H9 (cell line): ENCODE measurements at regions not wholly inside any gene's neighbourhood (a gene's known extent, or its start where the extent isn't known, plus 50 kb on each side); places are given as distances from the start of the nearest gene placed in this dataset.

ENCODE experiments used
- DNase-seq: peaks from one replicate; pipeline ENCODE4 v3.0.0-alpha.2; 2017
- H2AFZ ChIP-seq: one replicate; pipeline ENCODE4 v1.6.1; 2013; ENCODE audit warnings: mild to moderate bottlenecking, low read length, control low read depth, moderate library complexity
- H2AK5ac ChIP-seq: 2 replicates; pipeline ENCODE4 v1.6.1; 2013; ENCODE audit warnings: low read length, control low read depth, mixed read lengths; ENCODE audit not compliant: insufficient read length
- H2BK120ac ChIP-seq: one replicate; pipeline ENCODE4 v1.6.1; 2013; ENCODE audit warnings: low read depth, mild to moderate bottlenecking, low read length, control low read depth, inconsistent platforms; ENCODE audit not compliant: poor library complexity, severe bottlenecking
- H2BK12ac ChIP-seq: 2 replicates; pipeline ENCODE4 v1.6.1; 2013; ENCODE audit warnings: low read length, control low read depth, mixed read lengths, low read depth; ENCODE audit not compliant: insufficient read length
- H2BK15ac ChIP-seq: 2 replicates; pipeline ENCODE4 v1.6.1; 2013; ENCODE audit warnings: low read depth, low read length, control low read depth
- H2BK20ac ChIP-seq: one replicate; pipeline ENCODE4 v1.6.1; 2013; ENCODE audit warnings: low read depth, mild to moderate bottlenecking, low read length, control low read depth, inconsistent platforms; ENCODE audit not compliant: poor library complexity, severe bottlenecking
- H2BK5ac ChIP-seq: 2 replicates; pipeline ENCODE4 v1.6.1; 2013; ENCODE audit warnings: low read length, control low read depth, mixed read lengths; ENCODE audit not compliant: insufficient read length
- H3K14ac ChIP-seq: 2 replicates; pipeline ENCODE4 v1.6.1; 2013; ENCODE audit warnings: low read length, control low read depth; ENCODE audit not compliant: insufficient read depth
- H3K18ac ChIP-seq: 2 replicates; pipeline ENCODE4 v1.6.1; 2013; ENCODE audit warnings: low read depth, mild to moderate bottlenecking, mixed read lengths, low read length, control low read depth; ENCODE audit not compliant: insufficient read length
- H3K23ac ChIP-seq: 2 replicates; pipeline ENCODE4 v1.6.1; 2013; ENCODE audit warnings: low read length, control low read depth, mixed read lengths, low read depth; ENCODE audit not compliant: insufficient read length
- H3K23me2 ChIP-seq: 2 replicates; pipeline ENCODE4 v1.6.1; 2013; ENCODE audit warnings: low read depth, mild to moderate bottlenecking, mixed read lengths, low read length, control low read depth; ENCODE audit not compliant: insufficient read length, poor library complexity, severe bottlenecking
- H3K27ac ChIP-seq: 2 replicates; pipeline ENCODE4 v1.5.1; 2013; ENCODE audit warnings: low read length, control low read depth, mixed read lengths, low read depth; ENCODE audit not compliant: insufficient read length
- H3K27me3 ChIP-seq: 2 replicates; pipeline ENCODE4 v1.6.1; 2013; ENCODE audit warnings: low read length, control low read depth, inconsistent platforms; ENCODE audit not compliant: insufficient read depth
- H3K4ac ChIP-seq: 2 replicates; pipeline ENCODE4 v1.6.1; 2013; ENCODE audit warnings: low read depth, mild to moderate bottlenecking, control low read depth, inconsistent platforms, low read length, moderate library complexity
- H3K4me1 ChIP-seq: 2 replicates; pipeline ENCODE4 v1.6.1; 2013; ENCODE audit warnings: low read length, control low read depth, inconsistent platforms; ENCODE audit not compliant: insufficient read depth
- H3K4me2 ChIP-seq: 2 replicates; pipeline ENCODE4 v1.6.1; 2013; ENCODE audit warnings: low read length, control low read depth, mixed read lengths; ENCODE audit not compliant: insufficient read length, insufficient read depth
- H3K56ac ChIP-seq: 2 replicates; pipeline ENCODE4 v1.6.1; 2013; ENCODE audit warnings: low read depth, mild to moderate bottlenecking, mixed read lengths, low read length, control low read depth; ENCODE audit not compliant: insufficient read length
- H3K79me1 ChIP-seq: 2 replicates; pipeline ENCODE4 v1.6.1; 2013; ENCODE audit warnings: low read depth, mild to moderate bottlenecking, moderate library complexity, low read length, control low read depth, inconsistent platforms; ENCODE audit not compliant: insufficient read depth, poor library complexity, severe bottlenecking
- H3K79me2 ChIP-seq: 2 replicates; pipeline ENCODE4 v1.6.1; 2013; ENCODE audit warnings: low read length, control low read depth, inconsistent platforms; ENCODE audit not compliant: insufficient read depth
- H3K9ac ChIP-seq: 2 replicates; pipeline ENCODE4 v1.6.1; 2013; ENCODE audit warnings: low read length, control low read depth, mixed read lengths; ENCODE audit not compliant: insufficient read length; ENCODE audit errors: extremely low read depth
- H3K9me3 ChIP-seq: one replicate; pipeline ENCODE4 v1.6.1; 2013; ENCODE audit warnings: low read depth, low read length, inconsistent platforms; ENCODE audit not compliant: control insufficient read depth
- H3T11ph ChIP-seq: one replicate; pipeline ENCODE4 v1.6.1; 2013; ENCODE audit warnings: mild to moderate bottlenecking, low read length, control low read depth, inconsistent platforms
- H4K20me1 ChIP-seq: one replicate; pipeline ENCODE4 v1.6.1; 2013; ENCODE audit not compliant: control insufficient read depth, insufficient read length, insufficient read depth
- H4K5ac ChIP-seq: 2 replicates; pipeline ENCODE4 v1.6.1; 2013; ENCODE audit warnings: low read depth, mild to moderate bottlenecking, mixed read lengths, low read length, control low read depth; ENCODE audit not compliant: insufficient read length
- H4K8ac ChIP-seq: replicated peaks from 2 replicates; pipeline ENCODE4 v1.6.1; 2013; ENCODE audit warnings: low read length, control low read depth, mixed read lengths, low read depth; ENCODE audit not compliant: insufficient read length
- H4K91ac ChIP-seq: 2 replicates; pipeline ENCODE4 v1.6.1; 2013; ENCODE audit warnings: low read depth, mild to moderate bottlenecking, moderate library complexity, mixed read lengths, low read length, control low read depth; ENCODE audit not compliant: insufficient read length
- H3K27ac Mint-ChIP-seq, 3 experiments: 2 replicates in 2 of 3; 3 replicates in 1 of 3; pipeline ENCODE4 v1.8.0; 2020 to 2021; ENCODE audit warnings: mixed read lengths in 3 of 3, mild to moderate bottlenecking in 1 of 3, moderate library complexity in 1 of 3
- H3K27me3 Mint-ChIP-seq: 2 replicates; pipeline ENCODE4 v1.8.0; 2021; ENCODE audit warnings: low read depth, mild to moderate bottlenecking, moderate library complexity, mixed read lengths
- H3K36me3 Mint-ChIP-seq, 3 experiments: 2 replicates in 2 of 3; 3 replicates in 1 of 3; pipeline ENCODE4 v1.8.0; 2020 to 2021; ENCODE audit warnings: low read depth in 3 of 3, mixed read lengths in 3 of 3; ENCODE audit not compliant: insufficient read depth in 1 of 3
- H3K4me1 Mint-ChIP-seq, 2 experiments: 2 replicates each; pipeline ENCODE4 v1.8.0; 2020; ENCODE audit warnings: mixed read lengths in 2 of 2
- H3K4me3 Mint-ChIP-seq, 2 experiments: 2 replicates in 1 of 2; 3 replicates in 1 of 2; pipeline ENCODE4 v1.8.0; 2020 to 2021; ENCODE audit warnings: mild to moderate bottlenecking in 2 of 2, mixed read lengths in 2 of 2, moderate library complexity in 1 of 2
- H3K9me3 Mint-ChIP-seq, 2 experiments: 2 replicates in 1 of 2; 3 replicates in 1 of 2; pipeline ENCODE4 v1.8.0; 2020; ENCODE audit warnings: mild to moderate bottlenecking in 2 of 2, mixed read lengths in 2 of 2, moderate library complexity in 1 of 2
- CTCF ChIP-seq: fragments of 200-600 bp; sonication (generic); conservative IDR thresholded peaks from 3 replicates; pipeline ENCODE4 v1.8.0; 2021; ENCODE audit warnings: antibody characterized with exemption, mild to moderate bottlenecking
- WGBS: extraction: QIAGEN DNeasy Blood & Tissue Kit; methylation state at CpG from one replicate; pipeline ENCODE4 v1.1.7; 2013; ENCODE audit warnings: missing lambda C conversion rate, low lambda C conversion rate, mixed read lengths; ENCODE audit not compliant: insufficient read length; ENCODE audit errors: extremely low coverage; 5-methylcytosine and 5-hydroxymethylcytosine counted together

GRCh38 chr14:100419856-100420255, 96.7 kb downstream of the SLC25A47 start:
- H2BK20ac ChIP-seq: no peak overlapping the region
- Mint-ChIP-seq H3K4me1 (peaks cover 14 to 16% of the 10 kb centered on the region in 2 experiments), H3K36me3 (peaks cover 0 to 2% (median 0%) of the 10 kb centered on the region in 3 experiments; a peak in 2 of 7 replicates), H3K9me3 (no peaks in the 10 kb centered on the region), H3K27ac (peak overlapping the region in 1 of 3 experiments; percentile 27; a peak in 1 of 7 replicates), H3K27me3 (no peaks in the 10 kb centered on the region; the same call in 1 of the 2 replicates), H3K4me3 (no peak overlapping the region)
- H3K4me1 ChIP-seq: no peaks in the 10 kb centered on the region; the same call in 1 of the 2 replicates
- no peak overlapping the region for H3K18ac ChIP-seq
- no peaks in the 10 kb centered on the region for H3K79me2 ChIP-seq
- no peak overlapping the region for H2BK12ac ChIP-seq
- no peaks in the 10 kb centered on the region for H3K27me3 ChIP-seq
- H3K23me2 ChIP-seq: no peaks in the 10 kb centered on the region
- peak; percentile 61; the same call in 2 of the 3 replicates for TF ChIP-seq CTCF
- no peak overlapping the region for H3T11ph ChIP-seq
- no peak overlapping the region for H3K4me2 ChIP-seq
- H2AK5ac ChIP-seq: no peak overlapping the region
- H2BK120ac ChIP-seq: no peak overlapping the region
- DNase-seq: peak; percentile 57
- H3K79me1 ChIP-seq: no peaks in the 10 kb centered on the region
- H2AFZ ChIP-seq: no peak overlapping the region
- H3K23ac ChIP-seq: no peak overlapping the region
- H2BK5ac ChIP-seq: no peak overlapping the region
- H4K8ac ChIP-seq: no peak overlapping the region
- no peak overlapping the region for H3K56ac ChIP-seq
- H4K5ac ChIP-seq: no peak overlapping the region
- H4K20me1 ChIP-seq: no peaks in the 10 kb centered on the region
- no peak overlapping the region for H3K27ac ChIP-seq
- no peak overlapping the region for H3K4ac ChIP-seq
- no peak overlapping the region for H2BK15ac ChIP-seq
- H4K91ac ChIP-seq: no peak overlapping the region
- H3K14ac ChIP-seq: no peak overlapping the region
- H3K9me3 ChIP-seq: no peaks in the 10 kb centered on the region
- H3K9ac ChIP-seq: no peak overlapping the region
- no CpG with 5 or more reads among the region's 4 CpGs for WGBS
